CD14-positive monocyte (primary cell): ENCODE measurements at regions not wholly inside any gene's neighbourhood (a gene's known extent, or its start where the extent isn't known, plus 50 kb on each side); places are given as distances from the start of the nearest gene placed in this dataset.
"Not testable (repeated sequence)": the region's sequence is repeated elsewhere in the genome, so short reads cannot be mapped to it uniquely, and the experiment has no call there.

ENCODE experiments used
- DNase-seq, 3 donors: peaks; one replicate each; pipeline ENCODE4 v3.0.0-alpha.2; 2011 to 2022
- H2AFZ ChIP-seq: 2 replicates; pipeline ENCODE4 v1.6.0; 2012; ENCODE audit warnings: mild to moderate bottlenecking, low read depth, low read length, inconsistent platforms; ENCODE audit not compliant: insufficient read depth, poor library complexity, severe bottlenecking
- H3K27ac ChIP-seq, 2 donors: 1 replicate in 1 of 2; 2 replicates in 1 of 2; pipeline ENCODE4 v1.5.1; 2012 to 2013; ENCODE audit warnings: low read length in 2 of 2, control low read depth in 1 of 2, inconsistent platforms in 1 of 2, low read depth in 1 of 2, mild to moderate bottlenecking in 1 of 2
- H3K27me3 ChIP-seq, 2 donors: one replicate each; pipeline versions ENCODE4 v1.6.0 to v1.6.1; 2011 to 2013; ENCODE audit warnings: low read length in 2 of 2; ENCODE audit not compliant: control insufficient read depth in 2 of 2, insufficient read depth in 2 of 2
- H3K36me3 ChIP-seq, 2 donors: replicated peaks in 1 of 2; 1 replicate in 1 of 2; 2 replicates in 1 of 2; pipeline versions ENCODE4 v1.5.1 to v1.6.1; 2012 to 2013; ENCODE audit warnings: low read length in 2 of 2, control low read depth in 1 of 2, inconsistent platforms in 1 of 2, mild to moderate bottlenecking in 1 of 2; ENCODE audit not compliant: insufficient read depth in 2 of 2, control insufficient read depth in 1 of 2
- H3K4me1 ChIP-seq, 2 donors: 1 replicate in 1 of 2; 2 replicates in 1 of 2; pipeline versions ENCODE4 v1.5.1 to v1.6.1; 2012 to 2013; ENCODE audit warnings: low read length in 2 of 2, control low read depth in 1 of 2, inconsistent platforms in 1 of 2, mild to moderate bottlenecking in 1 of 2, moderate library complexity in 1 of 2; ENCODE audit not compliant: insufficient read depth in 2 of 2, control insufficient read depth in 1 of 2
- H3K4me2 ChIP-seq: replicated peaks from 2 replicates; pipeline ENCODE3; 2012; ENCODE audit warnings: low read length, moderate library complexity, mild to moderate bottlenecking; ENCODE audit not compliant: poor library complexity, severe bottlenecking; ENCODE audit errors: extremely low read depth
- H3K4me3 ChIP-seq, 3 experiments: fragments of 200-600 bp in 1 of 3; sonication (generic) in 1 of 3; replicated peaks in 1 of 3; 1 replicate in 2 of 3; 2 replicates in 1 of 3; pipeline ENCODE4 v1.5.1; 2011 to 2013; ENCODE audit warnings: low read length in 3 of 3, mild to moderate bottlenecking in 3 of 3, control low read depth in 2 of 3, low read depth in 2 of 3, inconsistent platforms in 1 of 3, moderate library complexity in 1 of 3
- H3K79me2 ChIP-seq: 2 replicates; pipeline ENCODE4 v1.6.0; 2012; ENCODE audit warnings: mild to moderate bottlenecking, control low read depth, inconsistent platforms, low read length, moderate library complexity; ENCODE audit not compliant: insufficient read depth
- H3K9ac ChIP-seq: 2 replicates; pipeline ENCODE4 v1.6.0; 2017; ENCODE audit warnings: low read length, mild to moderate bottlenecking; ENCODE audit not compliant: insufficient read depth, poor library complexity, severe bottlenecking
- H3K9me3 ChIP-seq, 2 donors: replicated peaks in 1 of 2; 1 replicate in 1 of 2; 2 replicates in 1 of 2; pipeline versions ENCODE4 v1.5.1 to v1.6.1; 2012 to 2013; ENCODE audit warnings: low read length in 2 of 2, control low read depth in 1 of 2; ENCODE audit not compliant: control insufficient read depth in 1 of 2, insufficient read depth in 1 of 2
- H4K20me1 ChIP-seq: 2 replicates; pipeline ENCODE4 v1.6.0; 2012; ENCODE audit warnings: mild to moderate bottlenecking, low read length, control low read depth, moderate library complexity; ENCODE audit not compliant: insufficient read depth
- H3K27ac Mint-ChIP-seq, 7 donors: one replicate each; pipeline ENCODE4 v1.8.0; 2020; ENCODE audit warnings: mild to moderate bottlenecking in 7 of 7, mixed read lengths in 7 of 7, moderate library complexity in 6 of 7, inconsistent platforms in 2 of 7
- H3K27me3 Mint-ChIP-seq, 3 donors: one replicate each; pipeline ENCODE4 v1.8.0; 2021 to 2022; ENCODE audit warnings: low read depth in 3 of 3, mild to moderate bottlenecking in 3 of 3, mixed read lengths in 3 of 3, moderate library complexity in 3 of 3, inconsistent platforms in 1 of 3
- H3K36me3 Mint-ChIP-seq, 2 donors: one replicate each; pipeline ENCODE4 v1.8.0; 2020; ENCODE audit warnings: mixed read lengths in 2 of 2, inconsistent platforms in 1 of 2, mild to moderate bottlenecking in 1 of 2
- H3K4me1 Mint-ChIP-seq: one replicate; pipeline ENCODE4 v1.8.0; 2020; ENCODE audit warnings: mild to moderate bottlenecking, mixed read lengths
- H3K4me3 Mint-ChIP-seq, 2 donors: one replicate each; pipeline ENCODE4 v1.8.0; 2020; ENCODE audit warnings: mild to moderate bottlenecking in 2 of 2, mixed read lengths in 2 of 2, moderate library complexity in 1 of 2
- H3K9me3 Mint-ChIP-seq, 7 donors: one replicate each; pipeline ENCODE4 v1.8.0; 2020 to 2022; ENCODE audit warnings: mixed read lengths in 7 of 7, mild to moderate bottlenecking in 6 of 7, moderate library complexity in 6 of 7, inconsistent platforms in 2 of 7
- CTCF ChIP-seq: fragments of 200-600 bp; IDR thresholded peaks from one replicate; pipeline ENCODE4 v1.8.0; 2022; ENCODE audit warnings: antibody characterized with exemption, mild to moderate bottlenecking
- WGBS: methylation state at CpG from one replicate; pipeline ENCODE4 v1.1.5; 2013; ENCODE audit warnings: missing lambda C conversion rate; ENCODE audit not compliant: insufficient coverage; 5-methylcytosine and 5-hydroxymethylcytosine counted together
- intact Hi-C, 2 donors: fragments of 100-400 bp; cut with micrococcal nuclease; formaldehyde crosslinking; loops; one replicate each; pipeline versions ENCODE4 v1.15.0 to v1.15.1; 2023

GRCh38 chr16:35602116-35602515 is 2142.7 kb downstream of the TP53TG3F start:
- TF ChIP-seq CTCF = no peak

DNA sequence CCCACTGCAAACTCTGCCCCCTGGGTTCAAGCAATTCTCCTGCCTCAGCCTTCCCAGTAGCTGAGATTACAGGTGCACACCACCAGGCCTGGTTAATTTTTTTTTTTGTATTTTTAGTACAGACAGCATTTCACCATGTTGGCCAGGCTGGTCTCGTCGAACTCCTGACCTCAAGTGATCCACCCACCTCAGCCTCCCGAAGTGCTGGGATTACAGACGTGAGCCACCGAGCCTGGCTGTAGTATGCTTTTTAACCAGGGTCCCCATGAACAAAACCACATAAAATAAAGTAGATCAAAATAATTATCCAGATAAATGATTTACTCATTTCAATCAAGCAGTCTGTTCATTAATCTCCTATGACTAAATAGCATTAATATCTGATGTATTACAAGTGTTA is 2144.0 kb downstream of the TP53TG3F start:
- H3K4me3 ChIP-seq, H3K27me3 Mint-ChIP-seq, H3K36me3 ChIP-seq, H4K20me1 ChIP-seq, H3K79me2 ChIP-seq, H2AFZ ChIP-seq, DNase-seq, H3K4me1 ChIP-seq, H3K27me3 ChIP-seq, H3K9ac ChIP-seq, H3K36me3 Mint-ChIP-seq, H3K4me1 Mint-ChIP-seq, H3K27ac Mint-ChIP-seq, H3K4me3 Mint-ChIP-seq, intact Hi-C loops, H3K27ac ChIP-seq, H3K4me2 ChIP-seq: not testable (repeated sequence)
- peaks cover 23 to 40% of the 10 kb centered on the region in 2 donors for H3K9me3 ChIP-seq
- no CpG with 5 or more reads among the region's 5 CpGs for WGBS
- peaks cover 0 to 32% (median 9%) of the 10 kb centered on the region in 7 donors for H3K9me3 Mint-ChIP-seq

More at GRCh38 chr16:35602116-35602515, 2142.7 kb downstream of the TP53TG3F start:
- Histone ChIP-seq H3K79me2 (no peaks in the 10 kb centered on the region), H3K27ac (no peak overlapping the region), H4K20me1 (no peaks in the 10 kb centered on the region), H3K27me3 (no peaks in the 10 kb centered on the region), H3K9ac (no peak overlapping the region), H2AFZ (no peak overlapping the region), H3K4me2 (no peak overlapping the region), H3K4me1 (no peaks in the 10 kb centered on the region), H3K4me3 (no peak overlapping the region), H3K9me3 (peaks cover 23 to 39% of the 10 kb centered on the region in 2 donors), H3K36me3 (no peaks in the 10 kb centered on the region)
- H3K27ac Mint-ChIP-seq = no peak overlapping the region
- H3K36me3 Mint-ChIP-seq = no peaks in the 10 kb centered on the region
- H3K27me3 Mint-ChIP-seq = no peaks in the 10 kb centered on the region
- peaks cover 2 to 32% (median 10%) of the 10 kb centered on the region in 7 donors for H3K9me3 Mint-ChIP-seq
- intact Hi-C loops = no loop called here
- DNase-seq = no peak
- no peaks in the 10 kb centered on the region for H3K4me1 Mint-ChIP-seq
- no peak overlapping the region for H3K4me3 Mint-ChIP-seq
